Activated CD8-positive, alpha-beta memory T cell treated with anti-CD3 and anti-CD28 coated beads for 36 hours (primary cell): ENCODE measurements at regions not wholly inside any gene's neighbourhood (a gene's known extent, or its start where the extent isn't known, plus 50 kb on each side); places are given as distances from the start of the nearest gene placed in this dataset.

Source experiments
- CTCF ChIA-PET: fragments of 350-600 bp; sonication (Branson Sonifier 250); formaldehyde crosslinking; loops from one replicate; lab custom pipeline; 2021; ENCODE audit warnings: antibody characterized with exemption; lab: Charles Lee
- POLR2A ChIA-PET: fragments of 350-600 bp; sonication (Branson Sonifier 250); formaldehyde crosslinking; loops from one replicate; lab custom pipeline; 2021; ENCODE audit warnings: antibody characterized with exemption; lab: Charles Lee

- ChIA-PET POLR2A (no interaction called here), CTCF (interaction anchor here (1.4 kb wide), 1 partner anchor 16 kb away, joined by 3 read pairs; no protein-coding TSS in a partner anchor)
These were observed 54.3 kb upstream of the RBFOX3 start for GRCh38 chr17:79664930-79665737.

GRCh38 chr17:79661292-79662041 lies 50.6 kb upstream of the RBFOX3 start:
- POLR2A ChIA-PET: no interaction called here
- CTCF ChIA-PET: no interaction called here
